Gastroesophageal sphincter (tissue), 4 donors: ENCODE measurements at regions not wholly inside any gene's neighbourhood (a gene's known extent, or its start where the extent isn't known, plus 50 kb on each side); places are given as distances from the start of the nearest gene placed in this dataset.

Experiments
- ATAC-seq: fragments of 150-250 bp; one replicate; pipeline ENCODE4 v1.9.1; 2016; ENCODE audit warnings: mild to moderate bottlenecking, moderate library complexity
- H3K27ac ChIP-seq, 4 donors: fragments of 200-600 bp; sonication (generic) in 3 of 4; 1 replicate in 3 of 4; 2 replicates in 1 of 4; pipeline ENCODE4 v1.5.1; 2016 to 2019
- H3K27me3 ChIP-seq: fragments of 200-600 bp; sonication (generic); one replicate; pipeline ENCODE4 v1.5.1; 2019
- H3K36me3 ChIP-seq, 2 donors: fragments of 200-600 bp; sonication (generic); one replicate each; pipeline ENCODE4 v1.5.1; 2019; ENCODE audit warnings: control low read depth in 1 of 2
- H3K4me1 ChIP-seq, 3 donors: fragments of 200-600 bp; sonication (generic); 1 replicate in 2 of 3; 2 replicates in 1 of 3; pipeline ENCODE4 v1.5.1; 2016 to 2019; ENCODE audit warnings: control low read depth in 2 of 3
- H3K4me3 ChIP-seq, 2 donors: fragments of 200-600 bp; sonication (generic); one replicate each; pipeline ENCODE4 v1.5.1; 2019; ENCODE audit warnings: mild to moderate bottlenecking in 1 of 2, moderate library complexity in 1 of 2
- H3K9me3 ChIP-seq, 3 donors: fragments of 200-600 bp; sonication (generic); one replicate each; pipeline ENCODE4 v1.5.1; 2017 to 2019; ENCODE audit warnings: control low read depth in 2 of 3
- EP300 ChIP-seq: sonication (generic); formaldehyde crosslinking; IDR thresholded peaks from one replicate; pipeline ENCODE4 v1.6.1; 2017; ENCODE audit warnings: antibody characterized with exemption, mild to moderate bottlenecking
- POLR2A ChIP-seq, 2 donors: fragments of 450-650 bp; IDR thresholded peaks; one replicate each; pipeline ENCODE4 v1.6.1; 2017; ENCODE audit warnings: antibody characterized with exemption in 2 of 2, mild to moderate bottlenecking in 2 of 2, moderate library complexity in 1 of 2
- POLR2AphosphoS5 ChIP-seq: sonication (generic); formaldehyde crosslinking; IDR thresholded peaks from one replicate; pipeline ENCODE4 v1.6.1; 2017; ENCODE audit warnings: antibody characterized with exemption
- whole genome bisulfite sequencing, 2 donors: methylation state at CpG; one replicate each; pipeline ENCODE4 v1.1.5; 2018; ENCODE audit warnings: low coverage in 1 of 2; 5-methylcytosine and 5-hydroxymethylcytosine counted together
- TF ChIP-seq, protein P1 (sequence below), 4 experiments: fragments of 200-600 bp in 2 of 4; fragments of 450-650 bp in 2 of 4; sonication (generic) in 1 of 4; IDR thresholded peaks; one replicate each; pipeline ENCODE4 v1.5.1; 2017 to 2019; ENCODE audit warnings: antibody characterized with exemption in 4 of 4, mild to moderate bottlenecking in 2 of 4, moderate library complexity in 2 of 4

DNA sequence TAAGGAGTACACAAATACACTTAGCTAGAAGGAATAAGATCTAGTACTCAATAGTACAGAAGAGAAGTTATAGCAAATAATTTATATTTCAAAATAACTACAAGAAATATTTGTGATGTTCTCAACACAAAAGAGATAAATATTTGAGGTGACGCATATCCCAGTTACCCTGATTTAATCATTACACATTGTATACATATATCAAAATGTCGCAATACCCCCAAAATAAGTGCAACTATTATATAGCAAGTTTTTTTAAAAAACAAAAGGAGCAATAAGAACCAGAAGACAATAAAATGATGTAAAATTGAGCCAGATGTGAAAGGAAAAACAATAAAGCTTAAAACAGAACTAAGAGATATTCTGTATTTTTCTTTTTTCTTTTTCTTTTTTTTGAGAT is 59.3 kb upstream of the KIAA1217 start:
- Histone ChIP-seq H3K4me3 (no peak overlapping the region), H3K36me3 (no peaks in the 10 kb centered on the region), H3K4me1 (no peaks in the 10 kb centered on the region), H3K27me3 (no peaks in the 10 kb centered on the region), H3K27ac (no peak overlapping the region), H3K9me3 (no peaks in the 10 kb centered on the region)
- 82 to 95% methylated on average over 2 of the region's 2 CpGs for WGBS, 2 donors
- ATAC-seq, result no peak
- TF ChIP-seq POLR2A (IDR thresholded peaks at IDR 0.05) (no peak), POLR2AphosphoS5 (no peak)

DNA sequence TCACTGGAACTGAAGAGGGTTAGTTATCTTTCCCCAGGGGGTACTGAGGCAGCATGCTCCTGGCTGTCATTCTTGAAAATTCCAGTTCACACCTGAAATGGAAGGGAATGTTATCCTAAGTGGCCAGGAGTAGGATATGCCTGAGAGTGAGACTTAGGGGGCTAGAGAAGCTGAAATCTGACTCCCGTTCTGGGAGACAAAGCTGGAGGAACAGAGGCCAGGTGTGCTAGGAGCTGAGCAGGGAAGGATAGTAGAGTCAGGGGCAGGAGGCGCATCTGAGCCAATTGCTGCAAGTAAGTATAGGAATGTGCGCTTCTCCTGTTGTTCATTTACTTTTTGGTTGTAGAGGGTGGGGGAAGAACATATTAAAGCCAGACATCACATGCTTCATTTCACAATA is 58.1 kb upstream of the KIAA1217 start:
- Histone ChIP-seq H3K36me3 (no peaks in the 10 kb centered on the region), H3K9me3 (no peaks in the 10 kb centered on the region), H3K27ac (no peak overlapping the region), H3K27me3 (no peaks in the 10 kb centered on the region), H3K4me3 (no peak overlapping the region), H3K4me1 (no peaks in the 10 kb centered on the region)
- no peak for TF ChIP-seq POLR2AphosphoS5
- TF ChIP-seq, protein P1, sequence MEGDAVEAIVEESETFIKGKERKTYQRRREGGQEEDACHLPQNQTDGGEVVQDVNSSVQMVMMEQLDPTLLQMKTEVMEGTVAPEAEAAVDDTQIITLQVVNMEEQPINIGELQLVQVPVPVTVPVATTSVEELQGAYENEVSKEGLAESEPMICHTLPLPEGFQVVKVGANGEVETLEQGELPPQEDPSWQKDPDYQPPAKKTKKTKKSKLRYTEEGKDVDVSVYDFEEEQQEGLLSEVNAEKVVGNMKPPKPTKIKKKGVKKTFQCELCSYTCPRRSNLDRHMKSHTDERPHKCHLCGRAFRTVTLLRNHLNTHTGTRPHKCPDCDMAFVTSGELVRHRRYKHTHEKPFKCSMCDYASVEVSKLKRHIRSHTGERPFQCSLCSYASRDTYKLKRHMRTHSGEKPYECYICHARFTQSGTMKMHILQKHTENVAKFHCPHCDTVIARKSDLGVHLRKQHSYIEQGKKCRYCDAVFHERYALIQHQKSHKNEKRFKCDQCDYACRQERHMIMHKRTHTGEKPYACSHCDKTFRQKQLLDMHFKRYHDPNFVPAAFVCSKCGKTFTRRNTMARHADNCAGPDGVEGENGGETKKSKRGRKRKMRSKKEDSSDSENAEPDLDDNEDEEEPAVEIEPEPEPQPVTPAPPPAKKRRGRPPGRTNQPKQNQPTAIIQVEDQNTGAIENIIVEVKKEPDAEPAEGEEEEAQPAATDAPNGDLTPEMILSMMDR (IDR thresholded peaks at IDR 0.05), result no peak
- TF ChIP-seq POLR2A (IDR thresholded peaks at IDR 0.05), result no peak
- no peak for TF ChIP-seq EP300
- no peak for ATAC-seq
- WGBS, 2 donors, result 90 to 100% methylated on average over 2 of the region's 3 CpGs

DNA sequence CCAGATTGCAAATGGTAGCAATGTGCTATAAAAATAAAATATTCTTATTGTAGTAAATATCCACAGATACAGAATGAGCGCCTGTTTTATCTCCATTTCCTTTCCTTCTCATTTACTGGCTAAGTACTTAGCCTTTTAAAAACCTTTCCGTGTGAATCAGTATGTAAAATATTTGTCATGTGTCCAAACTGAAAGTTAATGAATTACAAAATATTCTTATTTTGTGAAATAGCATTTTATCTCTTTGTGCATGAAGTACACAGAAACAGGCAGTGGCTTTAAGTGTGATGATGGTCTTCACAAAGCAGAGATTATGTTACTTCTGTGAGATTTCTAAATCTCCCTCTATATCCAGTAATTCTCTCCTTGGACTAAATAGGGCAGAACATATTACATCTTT is 56.7 kb upstream of the KIAA1217 start:
- H3K9me3 ChIP-seq, result peaks cover 0 to 10% (median 0%) of the 10 kb centered on the region in 3 donors

DNA sequence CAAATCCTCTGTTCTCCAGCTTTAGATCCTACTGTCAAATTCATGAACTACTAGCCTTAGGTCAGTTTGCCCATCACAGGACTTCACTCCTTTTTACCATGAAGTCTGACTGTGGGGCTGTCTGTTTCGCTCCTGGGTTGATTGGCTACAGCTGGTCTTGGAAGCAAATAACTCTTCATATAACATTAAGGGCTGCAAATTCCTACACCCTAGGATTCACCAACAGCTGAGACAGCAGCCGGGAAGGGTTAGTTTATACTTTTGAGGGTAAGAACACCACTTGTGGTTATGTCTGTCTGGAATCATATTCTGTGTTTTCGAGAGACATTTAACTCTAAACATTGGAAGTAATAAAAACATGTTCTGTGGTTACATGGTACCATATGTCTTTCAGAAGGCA is 55.9 kb upstream of the KIAA1217 start:
- WGBS, 2 donors, result 59 to 78% methylated on average over 3 of the region's 3 CpGs
- no peak overlapping the region for H3K4me3 ChIP-seq
- H3K27me3 ChIP-seq, result no peaks in the 10 kb centered on the region
- H3K4me1 ChIP-seq, result no peaks in the 10 kb centered on the region
- TF ChIP-seq POLR2A (IDR thresholded peaks at IDR 0.05) (no peak), POLR2AphosphoS5 (no peak), EP300 (no peak)
- TF ChIP-seq, protein P1 (IDR thresholded peaks at IDR 0.05), result no peak
- peaks cover 0 to 18% (median 0%) of the 10 kb centered on the region in 3 donors for H3K9me3 ChIP-seq
- H3K27ac ChIP-seq, result no peak overlapping the region
- ATAC-seq, result no peak
- H3K36me3 ChIP-seq, result no peaks in the 10 kb centered on the region

More for the DNA sequence above, 56.7 kb upstream of the KIAA1217 start:
- 46 to 54% methylated on average over 2 of the region's 2 CpGs for WGBS, 2 donors
- no peak for TF ChIP-seq POLR2AphosphoS5
- TF ChIP-seq EP300, result no peak
- TF ChIP-seq, protein P1 (IDR thresholded peaks at IDR 0.05), result no peak
- TF ChIP-seq POLR2A (IDR thresholded peaks at IDR 0.05), result no peak
- ATAC-seq, result no peak
- Histone ChIP-seq H3K4me1 (no peaks in the 10 kb centered on the region), H3K36me3 (no peaks in the 10 kb centered on the region), H3K27ac (no peak overlapping the region), H3K4me3 (no peak overlapping the region), H3K27me3 (no peaks in the 10 kb centered on the region)

DNA sequence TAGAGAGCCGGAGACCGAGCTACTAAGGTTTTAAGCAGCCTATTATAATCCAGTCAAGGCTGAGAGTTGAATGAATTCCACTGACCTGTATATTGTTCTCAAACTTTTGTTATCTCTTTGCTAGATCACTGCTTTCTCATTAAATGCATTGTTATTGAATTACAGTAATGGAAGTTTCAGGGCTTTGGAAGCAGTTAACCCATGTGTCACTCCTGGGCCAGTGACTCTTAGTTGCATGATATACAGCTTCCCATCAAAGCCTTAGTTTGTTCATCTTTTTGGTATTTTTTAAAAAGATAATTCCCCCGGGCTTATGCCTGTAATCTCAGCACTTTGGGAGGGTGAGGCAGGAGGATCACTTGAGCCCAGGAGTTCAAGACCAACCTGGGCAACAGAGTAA is 55.4 kb upstream of the KIAA1217 start:
- WGBS, 2 donors, result 40 to 70% methylated on average over 3 of the region's 3 CpGs
- no peak for ATAC-seq
- H3K4me3 ChIP-seq, result no peak overlapping the region

More for the DNA sequence above, 55.4 kb upstream of the KIAA1217 start:
- Histone ChIP-seq H3K36me3 (no peaks in the 10 kb centered on the region), H3K9me3 (peaks cover 0 to 21% (median 0%) of the 10 kb centered on the region in 3 donors), H3K27ac (no peak overlapping the region), H3K27me3 (no peaks in the 10 kb centered on the region), H3K4me1 (no peaks in the 10 kb centered on the region)
- no peak for TF ChIP-seq POLR2A (IDR thresholded peaks at IDR 0.05)
- no peak for TF ChIP-seq POLR2AphosphoS5
- TF ChIP-seq, protein P1 (IDR thresholded peaks at IDR 0.05), result no peak
- TF ChIP-seq EP300, result no peak
